Testis (tissue), 2 donors: ENCODE measurements at regions not wholly inside any gene's neighbourhood (a gene's known extent, or its start where the extent isn't known, plus 50 kb on each side); places are given as distances from the start of the nearest gene placed in this dataset.

Experiments used
- POLR2A ChIP-seq: fragments of 450-650 bp; IDR thresholded peaks from one replicate; pipeline ENCODE4 v1.6.1; 2017; ENCODE audit warnings: antibody characterized with exemption, mild to moderate bottlenecking, moderate library complexity
- TF ChIP-seq, protein P1 (sequence below), 3 experiments: fragments of 450-650 bp in 2 of 3; fragments of 200-600 bp in 1 of 3; sonication (generic) in 1 of 3; IDR thresholded peaks; one replicate each; pipeline ENCODE4 v1.5.1; 2016 to 2019; ENCODE audit warnings: antibody characterized with exemption in 3 of 3, mild to moderate bottlenecking in 2 of 3, moderate library complexity in 1 of 3

DNA sequence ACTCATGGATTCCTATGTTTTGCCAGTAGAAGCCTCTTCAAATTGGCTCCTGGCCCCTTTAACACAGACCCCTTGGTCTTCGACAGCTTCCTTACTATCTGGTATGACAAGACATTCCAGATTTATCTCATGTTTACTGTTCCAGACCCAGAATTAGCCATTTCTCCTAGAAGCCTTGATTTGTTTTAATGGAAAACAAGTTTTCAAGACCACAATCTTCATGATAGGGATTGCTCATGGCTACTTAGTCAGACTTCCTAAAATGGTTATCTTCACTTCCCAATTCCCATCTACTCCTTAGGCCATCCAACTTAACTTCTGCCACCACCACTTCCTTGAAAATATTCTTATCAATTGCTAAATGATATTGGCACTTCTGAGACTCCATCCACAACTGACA is 63.2 kb downstream of the TTC32 start:
- TF ChIP-seq, protein P1, sequence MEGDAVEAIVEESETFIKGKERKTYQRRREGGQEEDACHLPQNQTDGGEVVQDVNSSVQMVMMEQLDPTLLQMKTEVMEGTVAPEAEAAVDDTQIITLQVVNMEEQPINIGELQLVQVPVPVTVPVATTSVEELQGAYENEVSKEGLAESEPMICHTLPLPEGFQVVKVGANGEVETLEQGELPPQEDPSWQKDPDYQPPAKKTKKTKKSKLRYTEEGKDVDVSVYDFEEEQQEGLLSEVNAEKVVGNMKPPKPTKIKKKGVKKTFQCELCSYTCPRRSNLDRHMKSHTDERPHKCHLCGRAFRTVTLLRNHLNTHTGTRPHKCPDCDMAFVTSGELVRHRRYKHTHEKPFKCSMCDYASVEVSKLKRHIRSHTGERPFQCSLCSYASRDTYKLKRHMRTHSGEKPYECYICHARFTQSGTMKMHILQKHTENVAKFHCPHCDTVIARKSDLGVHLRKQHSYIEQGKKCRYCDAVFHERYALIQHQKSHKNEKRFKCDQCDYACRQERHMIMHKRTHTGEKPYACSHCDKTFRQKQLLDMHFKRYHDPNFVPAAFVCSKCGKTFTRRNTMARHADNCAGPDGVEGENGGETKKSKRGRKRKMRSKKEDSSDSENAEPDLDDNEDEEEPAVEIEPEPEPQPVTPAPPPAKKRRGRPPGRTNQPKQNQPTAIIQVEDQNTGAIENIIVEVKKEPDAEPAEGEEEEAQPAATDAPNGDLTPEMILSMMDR (IDR thresholded peaks at IDR 0.05): no peak
- no peak for TF ChIP-seq POLR2A
